Esophagus muscularis mucosa (tissue), 3 donors: ENCODE measurements at regions not wholly inside any gene's neighbourhood (a gene's known extent, or its start where the extent isn't known, plus 50 kb on each side); places are given as distances from the start of the nearest gene placed in this dataset.

Source experiments
- POLR2A ChIP-seq: fragments of 450-650 bp; IDR thresholded peaks from one replicate; pipeline ENCODE4 v1.6.1; 2017; ENCODE audit warnings: antibody characterized with exemption, moderate library complexity, mild to moderate bottlenecking, low read depth
- TF ChIP-seq, protein P1 (sequence below), 3 experiments: fragments of 200-600 bp in 2 of 3; fragments of 450-650 bp in 1 of 3; sonication (generic) in 2 of 3; IDR thresholded peaks; one replicate each; pipeline ENCODE4 v1.5.1; 2017 to 2019; ENCODE audit warnings: antibody characterized with exemption in 3 of 3, mild to moderate bottlenecking in 2 of 3, moderate library complexity in 1 of 3

DNA sequence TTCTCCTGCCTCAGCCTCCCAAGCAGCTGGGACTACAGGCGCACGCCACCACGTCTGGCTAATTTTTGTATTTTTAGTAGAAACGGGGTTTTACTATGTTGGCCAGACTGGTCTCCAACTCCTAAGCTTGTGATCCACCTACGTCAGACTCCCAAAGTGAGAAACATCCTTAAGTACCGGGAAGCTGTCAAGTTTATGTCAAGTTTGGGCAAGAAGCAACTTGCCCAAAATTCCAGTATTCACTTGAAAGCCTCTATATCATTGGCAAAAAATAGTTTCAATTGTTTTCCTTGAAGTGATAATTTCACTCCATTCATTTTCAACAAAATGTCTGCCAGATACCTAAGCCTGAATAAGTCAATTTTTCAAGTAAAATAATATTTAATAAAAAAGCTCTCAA, 370.0 kb downstream of the FBXO8 start:
- TF ChIP-seq, protein P1, sequence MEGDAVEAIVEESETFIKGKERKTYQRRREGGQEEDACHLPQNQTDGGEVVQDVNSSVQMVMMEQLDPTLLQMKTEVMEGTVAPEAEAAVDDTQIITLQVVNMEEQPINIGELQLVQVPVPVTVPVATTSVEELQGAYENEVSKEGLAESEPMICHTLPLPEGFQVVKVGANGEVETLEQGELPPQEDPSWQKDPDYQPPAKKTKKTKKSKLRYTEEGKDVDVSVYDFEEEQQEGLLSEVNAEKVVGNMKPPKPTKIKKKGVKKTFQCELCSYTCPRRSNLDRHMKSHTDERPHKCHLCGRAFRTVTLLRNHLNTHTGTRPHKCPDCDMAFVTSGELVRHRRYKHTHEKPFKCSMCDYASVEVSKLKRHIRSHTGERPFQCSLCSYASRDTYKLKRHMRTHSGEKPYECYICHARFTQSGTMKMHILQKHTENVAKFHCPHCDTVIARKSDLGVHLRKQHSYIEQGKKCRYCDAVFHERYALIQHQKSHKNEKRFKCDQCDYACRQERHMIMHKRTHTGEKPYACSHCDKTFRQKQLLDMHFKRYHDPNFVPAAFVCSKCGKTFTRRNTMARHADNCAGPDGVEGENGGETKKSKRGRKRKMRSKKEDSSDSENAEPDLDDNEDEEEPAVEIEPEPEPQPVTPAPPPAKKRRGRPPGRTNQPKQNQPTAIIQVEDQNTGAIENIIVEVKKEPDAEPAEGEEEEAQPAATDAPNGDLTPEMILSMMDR (IDR thresholded peaks at IDR 0.05), result no peak
- no peak for TF ChIP-seq POLR2A
